ENCODE measurements at regions not wholly inside any gene's neighbourhood (a gene's known extent, or its start where the extent isn't known, plus 50 kb on each side); places are given as distances from the start of the nearest gene placed in this dataset.

DNA sequence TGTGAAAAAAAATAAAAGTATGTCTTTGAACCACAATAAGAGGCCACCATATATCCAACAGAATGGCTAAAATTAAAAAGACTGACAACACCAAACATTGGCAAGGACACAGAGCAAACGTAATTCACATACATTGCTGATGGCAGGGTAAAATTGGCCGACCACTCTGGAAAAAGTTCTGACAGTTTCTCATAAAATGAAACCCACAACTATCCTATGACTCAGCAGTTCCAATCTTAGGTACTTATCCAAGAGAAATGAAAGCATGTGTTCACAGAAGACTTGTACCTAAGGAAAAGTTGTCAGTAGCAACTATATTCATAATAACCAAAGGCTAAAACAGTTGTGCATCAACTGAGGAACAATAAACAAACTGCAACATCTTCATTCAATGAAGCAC lies 357.3 kb upstream of the XYLT1 start (continued):
- TF ChIP-seq, protein P1, sequence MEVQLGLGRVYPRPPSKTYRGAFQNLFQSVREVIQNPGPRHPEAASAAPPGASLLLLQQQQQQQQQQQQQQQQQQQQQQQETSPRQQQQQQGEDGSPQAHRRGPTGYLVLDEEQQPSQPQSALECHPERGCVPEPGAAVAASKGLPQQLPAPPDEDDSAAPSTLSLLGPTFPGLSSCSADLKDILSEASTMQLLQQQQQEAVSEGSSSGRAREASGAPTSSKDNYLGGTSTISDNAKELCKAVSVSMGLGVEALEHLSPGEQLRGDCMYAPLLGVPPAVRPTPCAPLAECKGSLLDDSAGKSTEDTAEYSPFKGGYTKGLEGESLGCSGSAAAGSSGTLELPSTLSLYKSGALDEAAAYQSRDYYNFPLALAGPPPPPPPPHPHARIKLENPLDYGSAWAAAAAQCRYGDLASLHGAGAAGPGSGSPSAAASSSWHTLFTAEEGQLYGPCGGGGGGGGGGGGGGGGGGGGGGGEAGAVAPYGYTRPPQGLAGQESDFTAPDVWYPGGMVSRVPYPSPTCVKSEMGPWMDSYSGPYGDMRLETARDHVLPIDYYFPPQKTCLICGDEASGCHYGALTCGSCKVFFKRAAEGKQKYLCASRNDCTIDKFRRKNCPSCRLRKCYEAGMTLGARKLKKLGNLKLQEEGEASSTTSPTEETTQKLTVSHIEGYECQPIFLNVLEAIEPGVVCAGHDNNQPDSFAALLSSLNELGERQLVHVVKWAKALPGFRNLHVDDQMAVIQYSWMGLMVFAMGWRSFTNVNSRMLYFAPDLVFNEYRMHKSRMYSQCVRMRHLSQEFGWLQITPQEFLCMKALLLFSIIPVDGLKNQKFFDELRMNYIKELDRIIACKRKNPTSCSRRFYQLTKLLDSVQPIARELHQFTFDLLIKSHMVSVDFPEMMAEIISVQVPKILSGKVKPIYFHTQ (CRISPR knock-in tag; IDR thresholded peaks at IDR 0.05), result no peak
- TF ChIP-seq RELA (CRISPR knock-in tag; IDR thresholded peaks at IDR 0.05; ENCODE audit: borderline replicate concordance) (no peak), ZNF232 (CRISPR knock-in tag; IDR thresholded peaks at IDR 0.05) (no peak), SOX15 (CRISPR knock-in tag; IDR thresholded peaks at IDR 0.05) (no peak), FOXP1 (CRISPR knock-in tag; IDR thresholded peaks at IDR 0.05; ENCODE audit: borderline replicate concordance) (no peak)

DNA sequence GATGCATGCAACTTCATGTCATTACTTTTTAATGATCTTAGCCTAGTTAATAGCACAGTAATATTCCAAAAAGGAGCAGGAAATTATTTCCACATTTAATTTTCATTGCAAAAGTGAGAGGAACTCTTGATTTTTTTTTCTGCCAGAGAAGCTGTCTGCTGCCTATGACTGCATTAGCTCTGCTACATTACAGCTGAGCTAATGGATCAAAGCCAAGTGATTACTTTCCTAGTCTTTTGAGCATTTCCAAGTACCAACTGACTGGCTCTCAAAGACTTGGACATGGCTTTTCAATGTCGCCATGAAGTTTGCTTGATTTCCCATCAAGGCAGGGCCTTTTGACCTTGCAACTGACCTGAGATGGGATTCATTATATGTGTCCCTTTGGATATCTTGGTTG lies 356.6 kb upstream of the XYLT1 start:
- ATAC-seq, result no peak
- ChIA-PET CTCF (no interaction called here), POLR2A (no interaction called here)
- Mint-ChIP-seq H3K4me3 (no peak overlapping the region), H3K27ac (no peak overlapping the region), H3K4me1 (peaks cover 6% of the 10 kb centered on the region), H3K9me3 (no peaks in the 10 kb centered on the region), H3K27me3 (ENCODE audit: low read depth) (no peaks in the 10 kb centered on the region), H3K36me3 (no peaks in the 10 kb centered on the region)
- TF ChIP-seq, protein P2, sequence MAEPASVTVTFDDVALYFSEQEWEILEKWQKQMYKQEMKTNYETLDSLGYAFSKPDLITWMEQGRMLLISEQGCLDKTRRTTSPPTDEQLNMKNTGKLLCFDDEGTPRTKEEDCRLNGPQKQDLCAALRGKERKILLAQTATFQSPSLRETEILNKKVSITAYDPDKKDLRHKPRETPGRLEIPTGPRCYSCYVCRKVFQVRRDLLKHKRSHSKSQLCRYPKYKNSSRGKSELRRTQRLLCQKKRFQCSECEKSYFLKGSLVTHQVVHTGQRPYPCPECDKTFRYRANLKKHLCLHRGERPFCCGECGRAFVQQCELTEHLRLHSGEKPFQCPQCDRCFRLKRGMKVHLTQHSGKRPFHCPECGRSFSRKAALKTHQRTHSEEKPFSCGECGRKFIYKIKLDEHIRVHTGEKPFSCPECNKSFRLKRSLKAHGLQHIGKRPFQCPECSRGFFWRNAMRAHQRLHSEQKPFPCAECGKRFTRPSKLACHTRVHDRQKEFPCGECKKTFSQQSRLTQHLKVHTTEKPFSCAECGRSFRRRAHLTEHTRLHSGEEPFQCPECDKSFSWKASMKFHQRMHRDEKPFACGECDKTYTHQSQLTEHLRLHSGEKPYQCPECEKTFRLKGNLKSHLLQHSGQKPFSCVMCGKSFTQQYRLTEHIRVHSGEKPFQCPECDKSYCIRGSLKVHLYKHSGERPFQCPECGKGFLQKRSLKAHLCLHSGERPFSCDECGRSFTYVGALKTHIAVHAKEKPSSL (CRISPR knock-in tag; conservative IDR thresholded peaks at IDR 0.05), result no peak
- TF ChIP-seq, protein P3, sequence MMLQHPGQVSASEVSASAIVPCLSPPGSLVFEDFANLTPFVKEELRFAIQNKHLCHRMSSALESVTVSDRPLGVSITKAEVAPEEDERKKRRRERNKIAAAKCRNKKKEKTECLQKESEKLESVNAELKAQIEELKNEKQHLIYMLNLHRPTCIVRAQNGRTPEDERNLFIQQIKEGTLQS (CRISPR knock-in tag; conservative IDR thresholded peaks at IDR 0.05), result no peak
- TF ChIP-seq, protein P4, sequence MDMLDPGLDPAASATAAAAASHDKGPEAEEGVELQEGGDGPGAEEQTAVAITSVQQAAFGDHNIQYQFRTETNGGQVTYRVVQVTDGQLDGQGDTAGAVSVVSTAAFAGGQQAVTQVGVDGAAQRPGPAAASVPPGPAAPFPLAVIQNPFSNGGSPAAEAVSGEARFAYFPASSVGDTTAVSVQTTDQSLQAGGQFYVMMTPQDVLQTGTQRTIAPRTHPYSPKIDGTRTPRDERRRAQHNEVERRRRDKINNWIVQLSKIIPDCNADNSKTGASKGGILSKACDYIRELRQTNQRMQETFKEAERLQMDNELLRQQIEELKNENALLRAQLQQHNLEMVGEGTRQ (CRISPR knock-in tag; IDR thresholded peaks at IDR 0.05), result no peak
- TF ChIP-seq, protein P5, sequence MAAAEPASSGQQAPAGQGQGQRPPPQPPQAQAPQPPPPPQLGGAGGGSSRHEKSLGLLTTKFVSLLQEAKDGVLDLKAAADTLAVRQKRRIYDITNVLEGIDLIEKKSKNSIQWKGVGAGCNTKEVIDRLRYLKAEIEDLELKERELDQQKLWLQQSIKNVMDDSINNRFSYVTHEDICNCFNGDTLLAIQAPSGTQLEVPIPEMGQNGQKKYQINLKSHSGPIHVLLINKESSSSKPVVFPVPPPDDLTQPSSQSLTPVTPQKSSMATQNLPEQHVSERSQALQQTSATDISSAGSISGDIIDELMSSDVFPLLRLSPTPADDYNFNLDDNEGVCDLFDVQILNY (CRISPR knock-in tag; IDR thresholded peaks at IDR 0.05), result no peak
- TF ChIP-seq, protein P6, sequence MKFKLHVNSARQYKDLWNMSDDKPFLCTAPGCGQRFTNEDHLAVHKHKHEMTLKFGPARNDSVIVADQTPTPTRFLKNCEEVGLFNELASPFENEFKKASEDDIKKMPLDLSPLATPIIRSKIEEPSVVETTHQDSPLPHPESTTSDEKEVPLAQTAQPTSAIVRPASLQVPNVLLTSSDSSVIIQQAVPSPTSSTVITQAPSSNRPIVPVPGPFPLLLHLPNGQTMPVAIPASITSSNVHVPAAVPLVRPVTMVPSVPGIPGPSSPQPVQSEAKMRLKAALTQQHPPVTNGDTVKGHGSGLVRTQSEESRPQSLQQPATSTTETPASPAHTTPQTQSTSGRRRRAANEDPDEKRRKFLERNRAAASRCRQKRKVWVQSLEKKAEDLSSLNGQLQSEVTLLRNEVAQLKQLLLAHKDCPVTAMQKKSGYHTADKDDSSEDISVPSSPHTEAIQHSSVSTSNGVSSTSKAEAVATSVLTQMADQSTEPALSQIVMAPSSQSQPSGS (CRISPR knock-in tag; IDR thresholded peaks at IDR 0.05; ENCODE audit: borderline replicate concordance, low read depth), result no peak
- no peak for TF ChIP-seq HMGA2 (CRISPR knock-in tag; IDR thresholded peaks at IDR 0.05)
- no peak for DNase-seq (ENCODE audit: low spot score)

DNA sequence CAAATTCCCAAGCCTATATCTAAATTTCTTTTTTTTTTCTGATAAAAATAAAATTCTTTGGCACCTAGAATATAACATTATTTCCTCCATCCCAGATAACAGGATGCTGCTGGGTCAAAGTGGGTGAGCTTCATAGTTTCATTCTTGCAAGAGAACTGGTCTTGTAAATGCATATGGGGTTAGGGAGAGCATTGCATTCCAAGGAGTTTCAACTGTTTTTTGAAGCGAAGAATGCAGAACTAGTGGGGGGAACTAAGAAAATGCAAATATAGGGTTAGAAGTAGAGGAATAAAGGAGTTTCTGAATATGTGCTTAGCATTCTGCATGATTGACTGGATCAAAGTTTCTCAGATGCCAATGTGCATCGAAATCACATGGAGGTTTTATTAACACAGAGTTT lies 347.2 kb upstream of the XYLT1 start:
- no peak for DNase-seq (ENCODE audit: low spot score)
- ChIA-PET CTCF (interaction anchor here (0.6 to 0.8 kb wide), 2 partner anchors 13 to 62 kb away, joined by 3 read pairs; no protein-coding TSS in a partner anchor), POLR2A (no interaction called here)
- H3K4me1 Mint-ChIP-seq, result peaks cover 19% of the 10 kb centered on the region
- TF ChIP-seq NFE2L1 (CRISPR knock-in tag; IDR thresholded peaks at IDR 0.05) (no peak), NR3C1 (CRISPR knock-in tag; conservative IDR thresholded peaks at IDR 0.05; ENCODE audit: low read depth) (no peak), MXD4 (CRISPR knock-in tag; IDR thresholded peaks at IDR 0.05; ENCODE audit: borderline replicate concordance) (no peak), NFATC4 (CRISPR knock-in tag; IDR thresholded peaks at IDR 0.05) (no peak), PRRX2 (CRISPR knock-in tag; IDR thresholded peaks at IDR 0.05) (no peak), ZNF219 (CRISPR knock-in tag; IDR thresholded peaks at IDR 0.05; ENCODE audit: borderline replicate concordance) (no peak), ETV6 (CRISPR knock-in tag; IDR thresholded peaks at IDR 0.05) (no peak), HMGA2 (CRISPR knock-in tag; IDR thresholded peaks at IDR 0.05) (no peak)
- TF ChIP-seq, protein P7, sequence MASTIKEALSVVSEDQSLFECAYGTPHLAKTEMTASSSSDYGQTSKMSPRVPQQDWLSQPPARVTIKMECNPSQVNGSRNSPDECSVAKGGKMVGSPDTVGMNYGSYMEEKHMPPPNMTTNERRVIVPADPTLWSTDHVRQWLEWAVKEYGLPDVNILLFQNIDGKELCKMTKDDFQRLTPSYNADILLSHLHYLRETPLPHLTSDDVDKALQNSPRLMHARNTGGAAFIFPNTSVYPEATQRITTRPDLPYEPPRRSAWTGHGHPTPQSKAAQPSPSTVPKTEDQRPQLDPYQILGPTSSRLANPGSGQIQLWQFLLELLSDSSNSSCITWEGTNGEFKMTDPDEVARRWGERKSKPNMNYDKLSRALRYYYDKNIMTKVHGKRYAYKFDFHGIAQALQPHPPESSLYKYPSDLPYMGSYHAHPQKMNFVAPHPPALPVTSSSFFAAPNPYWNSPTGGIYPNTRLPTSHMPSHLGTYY (CRISPR knock-in tag; IDR thresholded peaks at IDR 0.05), result no peak
- TF ChIP-seq, protein P8, sequence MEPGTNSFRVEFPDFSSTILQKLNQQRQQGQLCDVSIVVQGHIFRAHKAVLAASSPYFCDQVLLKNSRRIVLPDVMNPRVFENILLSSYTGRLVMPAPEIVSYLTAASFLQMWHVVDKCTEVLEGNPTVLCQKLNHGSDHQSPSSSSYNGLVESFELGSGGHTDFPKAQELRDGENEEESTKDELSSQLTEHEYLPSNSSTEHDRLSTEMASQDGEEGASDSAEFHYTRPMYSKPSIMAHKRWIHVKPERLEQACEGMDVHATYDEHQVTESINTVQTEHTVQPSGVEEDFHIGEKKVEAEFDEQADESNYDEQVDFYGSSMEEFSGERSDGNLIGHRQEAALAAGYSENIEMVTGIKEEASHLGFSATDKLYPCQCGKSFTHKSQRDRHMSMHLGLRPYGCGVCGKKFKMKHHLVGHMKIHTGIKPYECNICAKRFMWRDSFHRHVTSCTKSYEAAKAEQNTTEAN (CRISPR knock-in tag; IDR thresholded peaks at IDR 0.05), result no peak
- TF ChIP-seq, protein P9, sequence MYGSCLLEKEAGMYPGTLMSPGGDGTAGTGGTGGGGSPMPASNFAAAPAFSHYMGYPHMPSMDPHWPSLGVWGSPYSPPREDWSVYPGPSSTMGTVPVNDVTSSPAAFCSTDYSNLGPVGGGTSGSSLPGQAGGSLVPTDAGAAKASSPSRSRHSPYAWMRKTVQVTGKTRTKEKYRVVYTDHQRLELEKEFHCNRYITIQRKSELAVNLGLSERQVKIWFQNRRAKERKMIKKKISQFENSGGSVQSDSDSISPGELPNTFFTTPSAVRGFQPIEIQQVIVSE (CRISPR knock-in tag; IDR thresholded peaks at IDR 0.05; ENCODE audit: borderline replicate concordance), result no peak
- TF ChIP-seq, protein P10, sequence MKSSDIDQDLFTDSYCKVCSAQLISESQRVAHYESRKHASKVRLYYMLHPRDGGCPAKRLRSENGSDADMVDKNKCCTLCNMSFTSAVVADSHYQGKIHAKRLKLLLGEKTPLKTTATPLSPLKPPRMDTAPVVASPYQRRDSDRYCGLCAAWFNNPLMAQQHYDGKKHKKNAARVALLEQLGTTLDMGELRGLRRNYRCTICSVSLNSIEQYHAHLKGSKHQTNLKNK (CRISPR knock-in tag; IDR thresholded peaks at IDR 0.05), result no peak
- no peaks in the 10 kb centered on the region for H3K27me3 Mint-ChIP-seq (ENCODE audit: low read depth)
- peaks cover 26% of the 10 kb centered on the region for H3K36me3 Mint-ChIP-seq
- peaks cover 38% of the 10 kb centered on the region for H3K9me3 Mint-ChIP-seq
- H3K27ac Mint-ChIP-seq, result peak overlapping the region; percentile 75; the same call in 1 of the 2 replicates
- ATAC-seq, result peak; percentile 62
- H3K4me3 Mint-ChIP-seq, result no peak overlapping the region

Data from WTC11 (cell line).